GM19372 (cell line): ENCODE measurements at regions not wholly inside any gene's neighbourhood (a gene's known extent, or its start where the extent isn't known, plus 50 kb on each side); places are given as distances from the start of the nearest gene placed in this dataset.
A peak's percentile ranks its signal among the peaks of the same experiment; 100 is the strongest.

ENCODE experiments used
- ATAC-seq: cut with Tn5 transposase; IDR thresholded peaks from one replicate; pipeline ENCODE4 v1.9.1; 2021; ENCODE audit warnings: mild to moderate bottlenecking, low read depth, moderate library complexity; ENCODE audit not compliant: unreplicated experiment

DNA sequence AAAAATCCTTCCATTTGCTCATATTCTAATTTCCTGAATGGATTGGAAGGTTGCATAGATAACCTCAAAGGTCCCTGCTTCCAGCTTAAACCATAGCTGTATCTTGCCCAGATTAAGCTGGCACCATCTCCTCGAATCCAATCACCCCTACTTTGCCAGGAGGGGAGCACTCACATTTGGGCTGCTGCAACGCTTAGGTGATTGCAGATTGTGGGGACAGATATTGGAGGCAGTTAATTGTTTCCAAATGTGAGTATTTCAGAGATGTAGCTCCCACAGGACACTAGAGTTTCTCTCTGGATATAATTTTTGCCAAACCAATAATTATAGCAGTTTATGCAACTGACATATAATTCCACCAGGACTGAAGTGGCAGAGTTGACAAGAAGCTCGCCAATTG, 53.5 kb upstream of the ACSL1 start:
- ATAC-seq, result no peak

DNA sequence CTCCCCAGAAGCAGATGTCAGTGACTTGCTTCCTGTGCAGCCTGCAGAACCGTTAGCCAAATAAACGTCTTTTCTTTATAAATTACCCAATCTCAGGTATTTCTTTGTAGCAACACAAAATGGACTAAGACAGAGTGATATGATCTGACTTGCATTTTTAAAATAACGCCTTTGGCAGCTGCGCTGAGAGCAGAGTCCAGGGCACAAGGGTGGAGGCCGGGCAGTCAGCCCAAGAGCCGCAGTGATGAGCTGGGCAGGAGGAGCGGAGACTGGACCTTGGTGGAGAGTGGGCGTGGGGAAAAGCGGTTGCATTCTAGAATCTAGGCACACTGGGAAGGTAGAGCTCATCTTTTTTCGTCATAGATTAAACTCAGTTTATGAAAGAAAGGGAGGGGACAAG, 56.5 kb upstream of the ACSL1 start:
- no peak for ATAC-seq

DNA sequence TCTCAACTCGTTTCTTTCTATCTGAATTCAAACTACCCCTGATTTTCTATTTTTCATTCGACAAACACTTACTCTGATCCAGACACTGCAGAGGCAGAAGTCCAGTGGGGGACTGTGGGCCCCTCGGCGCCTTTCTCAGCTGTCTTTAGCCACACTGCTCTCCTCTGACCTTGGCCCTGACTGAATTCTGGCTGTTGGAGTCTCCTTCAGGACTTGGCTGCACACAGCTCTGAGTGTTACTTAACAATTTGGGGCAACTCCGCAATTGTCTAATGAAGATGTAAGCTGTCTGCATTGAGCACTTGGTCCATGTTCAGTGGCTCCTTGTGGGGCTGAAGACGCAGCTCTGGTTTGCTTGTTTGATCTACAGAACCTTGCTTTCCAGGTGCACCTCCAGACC, 57.3 kb upstream of the ACSL1 start:
- ATAC-seq, result no peak

DNA sequence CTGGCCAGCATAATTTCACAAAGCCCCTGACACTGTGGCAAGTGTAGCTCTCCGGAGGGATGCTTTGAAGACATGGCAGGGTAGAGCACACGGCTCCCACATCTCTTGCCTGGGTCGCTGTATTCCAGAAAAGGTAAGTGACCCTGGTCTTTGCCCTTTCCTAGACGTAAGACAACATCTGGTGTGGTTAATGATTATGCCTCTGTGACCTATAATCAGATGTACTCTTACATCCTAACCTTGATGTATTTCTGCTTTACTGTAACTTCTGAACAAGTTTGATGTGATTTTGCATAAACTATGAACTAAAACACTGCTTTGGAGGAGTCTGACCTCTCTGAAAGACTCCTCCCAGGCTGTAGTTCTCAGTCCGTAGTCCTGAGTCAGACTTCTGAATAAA, 59.1 kb upstream of the ACSL1 start:
- no peak for ATAC-seq

DNA sequence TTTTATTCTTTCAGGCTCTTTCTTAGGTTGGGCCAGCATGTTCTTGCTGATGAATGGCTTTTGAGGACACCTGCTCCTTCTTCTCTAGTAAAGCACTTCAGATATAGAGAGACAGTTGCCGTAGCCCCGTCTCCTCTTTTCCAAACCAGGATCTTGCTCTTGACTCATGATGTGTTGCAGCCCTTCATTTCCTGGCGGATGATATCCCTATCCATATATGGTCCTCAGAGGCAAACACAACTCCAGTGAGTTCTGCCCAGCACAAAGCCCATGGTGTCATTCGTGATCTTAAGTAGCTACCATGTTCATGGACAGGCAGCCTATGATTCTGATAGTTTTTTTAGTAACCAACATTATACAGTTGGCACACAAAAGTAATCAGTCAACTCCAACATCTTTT, 59.8 kb upstream of the ACSL1 start:
- ATAC-seq, result no peak

DNA sequence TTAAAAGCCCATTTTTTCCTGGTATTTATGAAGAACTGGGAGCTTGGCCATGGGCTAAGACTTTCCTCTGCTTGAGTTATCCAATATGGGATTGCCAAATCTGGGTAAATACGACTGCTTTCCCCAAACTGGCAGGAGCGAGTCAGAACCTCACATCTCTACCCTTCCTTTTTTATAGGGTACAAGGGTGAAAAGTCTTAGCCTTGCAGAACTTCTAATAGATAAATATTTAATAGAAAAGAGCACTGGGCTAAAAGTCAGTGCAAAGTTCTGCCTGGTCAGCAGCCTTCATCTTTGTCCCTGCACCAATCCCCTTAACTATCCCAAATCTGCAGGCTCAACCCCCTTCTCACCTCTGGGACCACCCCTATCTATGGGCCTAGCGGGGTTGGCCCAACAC, 61.6 kb upstream of the ACSL1 start:
- ATAC-seq, result no peak

DNA sequence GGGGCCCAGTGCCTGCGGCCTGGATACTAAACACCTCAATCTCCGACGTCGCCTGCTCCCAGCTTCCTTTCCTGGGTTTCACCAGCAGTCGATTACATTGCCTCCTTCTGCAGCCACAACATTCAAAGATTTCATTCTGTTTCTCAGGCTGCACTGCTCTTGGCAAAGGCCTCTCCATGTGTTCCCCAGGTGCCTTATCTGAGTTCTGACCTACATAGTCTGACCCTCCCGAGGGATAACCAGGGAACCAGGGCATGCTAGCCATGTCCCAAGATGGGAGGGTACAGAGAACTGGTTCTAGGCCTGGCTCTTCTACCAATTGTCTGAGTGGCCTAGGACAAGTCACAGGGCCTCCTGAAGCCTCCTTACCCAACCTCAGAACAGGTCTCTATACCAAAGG, 62.2 kb upstream of the ACSL1 start:
- ATAC-seq, result no peak

DNA sequence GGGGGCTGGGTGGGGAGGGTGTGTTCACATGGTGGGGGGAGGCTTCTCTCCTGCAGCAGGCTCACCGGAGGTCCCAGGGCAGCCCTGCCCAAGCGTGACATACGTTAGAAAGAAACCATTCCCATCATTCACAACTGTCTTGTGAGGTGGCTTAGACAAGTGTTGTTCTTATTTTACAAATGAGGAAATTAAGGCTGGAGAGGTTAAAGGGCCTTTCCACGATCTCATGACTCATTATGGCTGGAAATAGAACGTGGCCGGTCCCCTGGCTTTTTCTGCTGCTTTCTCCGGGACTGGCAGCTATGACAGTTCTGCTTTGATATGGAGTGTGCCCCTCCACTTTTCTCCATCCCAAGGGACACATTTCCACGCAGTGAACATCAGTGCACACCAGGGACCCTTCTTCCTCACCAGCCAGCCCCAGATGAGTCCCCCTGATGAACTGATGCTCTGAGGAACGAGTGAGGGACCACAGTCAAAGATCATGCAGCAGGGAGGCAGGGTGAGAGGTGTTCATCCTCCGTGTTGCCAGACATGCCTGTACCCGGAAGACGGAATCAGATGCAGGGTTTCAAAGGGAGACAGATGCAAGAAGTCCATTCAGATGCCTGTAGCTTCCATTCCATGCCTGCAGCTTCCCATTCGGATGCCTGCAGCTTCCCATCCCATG, 64.0 kb upstream of the ACSL1 start:
- no peak for ATAC-seq

DNA sequence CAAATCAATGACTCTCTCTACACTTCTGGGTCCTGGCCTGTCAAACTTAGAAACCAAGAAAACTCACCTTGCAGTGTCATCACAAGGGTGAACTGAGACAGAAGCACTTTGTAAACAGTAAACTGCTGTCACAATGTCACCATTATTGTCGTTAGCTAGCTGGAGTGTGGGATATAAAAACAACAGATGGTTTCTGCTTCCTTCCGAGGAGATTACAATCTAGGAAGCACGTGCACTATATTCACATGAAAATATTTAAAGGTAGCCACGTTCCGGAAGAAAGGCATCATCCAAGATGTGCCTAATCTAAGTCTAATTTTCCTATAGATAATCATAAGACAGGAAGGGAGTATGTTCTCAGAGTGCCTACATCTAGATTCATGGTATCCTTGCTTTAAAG, 64.7 kb upstream of the ACSL1 start:
- no peak for ATAC-seq

DNA sequence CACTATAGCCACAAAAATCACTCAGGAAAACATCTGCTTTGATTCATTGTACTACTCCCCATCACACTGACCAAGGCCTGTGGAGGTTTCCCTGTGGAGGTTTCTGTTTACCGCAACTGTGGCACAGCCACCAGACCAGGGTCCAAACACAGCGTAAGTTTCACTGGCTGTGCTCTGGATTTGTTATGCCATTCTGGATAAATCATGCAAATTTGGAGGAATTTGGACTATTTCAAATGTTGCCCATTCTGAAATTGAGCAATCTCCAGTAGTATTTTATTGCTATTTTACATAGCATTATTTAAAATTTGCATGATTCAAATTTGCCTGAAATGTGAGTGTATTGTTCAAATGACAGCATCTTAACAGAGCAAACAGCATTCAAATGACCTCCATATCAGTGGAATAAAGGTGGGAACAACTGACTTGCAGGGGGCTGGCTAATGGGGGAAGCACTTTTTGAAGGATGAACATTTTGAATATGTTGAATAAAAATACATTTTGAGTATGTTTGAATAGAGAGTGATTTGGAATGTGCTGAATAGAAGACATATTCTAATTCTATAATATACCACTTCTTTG, 66.1 kb upstream of the ACSL1 start:
- ATAC-seq, result no peak

DNA sequence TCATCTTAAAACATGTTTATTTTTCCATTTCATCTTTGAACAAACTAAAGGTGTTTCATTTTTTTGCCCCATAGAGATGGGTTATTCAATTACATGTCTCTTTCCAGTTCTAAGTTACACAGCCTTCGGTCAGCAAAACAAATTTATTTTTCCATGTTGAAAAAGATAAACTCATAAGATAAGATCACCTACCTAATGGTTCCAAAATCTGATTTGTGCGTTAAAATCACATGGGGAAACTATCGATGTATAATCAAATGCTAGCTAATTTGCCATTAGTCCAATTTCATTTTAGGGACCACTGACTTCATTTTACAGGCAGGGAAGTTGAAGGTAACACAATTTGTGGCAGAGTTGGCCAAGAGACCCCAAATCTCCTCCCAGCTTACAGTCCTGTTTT, 67.2 kb upstream of the ACSL1 start:
- ATAC-seq, result no peak

DNA sequence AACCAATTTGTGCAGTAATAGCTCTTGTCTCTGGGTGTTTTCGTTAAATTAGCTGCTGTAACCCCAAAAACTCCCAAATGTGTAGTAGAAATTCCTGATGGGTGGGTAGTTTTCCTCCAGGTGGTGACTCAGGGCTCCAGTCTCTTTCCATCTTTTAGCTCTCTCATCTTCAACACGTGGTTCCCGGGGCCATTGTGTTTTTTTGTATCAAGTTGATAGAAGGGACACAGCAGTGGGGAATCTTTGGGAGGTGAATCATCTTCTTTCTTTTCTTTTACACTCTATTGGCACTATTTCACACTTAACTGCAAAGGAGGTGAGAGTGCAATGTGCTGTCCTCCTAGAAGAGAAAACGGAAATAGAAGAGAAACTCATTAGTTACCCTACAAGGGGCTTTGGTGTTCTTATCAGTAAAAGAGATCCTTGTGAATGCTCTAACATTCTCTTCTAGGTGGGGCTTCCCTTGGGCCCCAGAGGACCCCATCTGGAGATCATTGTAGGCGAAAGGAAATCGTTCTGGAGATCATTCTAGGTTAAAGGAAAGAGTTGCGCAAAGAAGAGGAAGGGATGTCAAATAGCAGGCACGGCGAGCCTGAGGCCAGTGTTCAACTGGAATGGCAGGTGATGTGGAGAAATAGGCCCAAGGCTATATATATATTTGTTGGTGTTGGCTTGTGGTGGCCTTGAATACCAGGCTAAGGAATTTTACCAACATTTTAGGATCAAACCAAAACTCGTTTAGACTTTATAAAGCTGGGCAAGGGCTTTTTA, 68.2 kb upstream of the ACSL1 start:
- no peak for ATAC-seq

DNA sequence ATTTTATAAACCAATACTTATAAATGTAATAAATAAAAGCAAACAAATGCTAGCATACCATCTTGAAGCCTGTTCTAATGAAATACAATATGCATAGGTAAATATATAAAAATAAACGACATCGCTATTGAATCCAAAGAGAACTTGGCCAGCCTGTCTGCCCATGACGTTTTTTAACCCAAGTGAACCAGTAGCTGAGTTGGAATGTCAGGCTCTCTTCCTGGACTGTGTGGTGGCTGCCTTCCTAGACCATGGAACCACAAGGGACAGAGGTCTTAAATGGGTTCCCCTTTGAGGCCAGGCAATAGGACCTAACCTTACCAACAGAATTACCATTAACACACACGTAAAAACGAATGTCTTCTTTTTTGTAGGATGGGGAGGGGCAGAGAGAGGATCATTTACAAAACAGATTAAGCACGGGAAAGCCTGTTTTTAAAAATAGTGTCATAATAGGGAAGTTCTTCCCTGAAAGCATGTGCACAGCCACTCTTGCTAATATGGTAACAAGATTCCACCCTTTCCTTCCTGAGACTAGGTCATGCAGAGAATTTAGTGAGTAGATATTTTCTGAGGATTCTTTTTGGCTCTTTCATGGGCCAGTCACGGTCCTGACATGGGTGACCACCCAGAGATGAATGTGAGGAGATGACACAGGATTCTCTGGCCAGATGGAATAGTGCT, 69.4 kb upstream of the ACSL1 start:
- no peak for ATAC-seq

DNA sequence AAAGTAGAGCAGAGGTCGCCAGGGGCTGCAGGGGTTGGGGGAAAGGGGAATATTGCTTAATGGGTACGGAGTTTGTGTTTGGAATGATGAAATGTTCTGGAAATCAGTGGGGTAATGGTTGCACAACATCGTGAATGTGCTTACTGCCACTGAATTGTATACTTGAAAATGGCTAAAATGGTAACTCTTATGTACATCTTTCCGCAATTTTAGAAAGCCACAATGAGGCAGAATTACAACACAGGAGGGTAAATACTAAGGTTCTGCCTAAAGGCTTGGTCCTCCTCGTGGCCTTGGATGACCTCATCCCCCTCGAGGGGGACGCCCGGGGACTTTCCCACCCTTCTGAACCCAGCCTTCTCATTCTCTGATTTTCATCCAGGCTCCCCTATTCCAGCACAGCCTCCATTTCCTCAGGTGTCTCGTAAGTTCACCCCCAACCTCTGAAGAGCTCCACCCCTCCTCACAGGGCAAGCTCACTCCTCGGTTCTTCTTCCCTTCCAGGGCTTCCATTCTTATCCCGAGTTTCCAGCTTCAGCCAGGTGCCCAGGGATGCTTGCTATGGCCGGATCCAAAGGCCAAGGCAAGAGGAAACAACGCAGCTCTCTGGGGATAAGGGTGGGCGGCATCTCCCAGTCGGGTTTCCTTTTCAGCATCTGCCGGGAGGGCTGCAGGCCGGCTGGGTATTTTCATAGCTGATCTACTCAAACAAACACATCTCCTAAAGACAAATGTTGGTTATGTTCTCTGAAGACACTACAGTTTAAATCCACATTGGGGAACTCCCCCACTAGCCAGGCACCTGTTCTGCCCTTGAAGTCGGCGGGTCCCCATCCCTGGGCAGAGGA, 71.3 kb upstream of the ACSL1 start:
- peak; percentile 68 for ATAC-seq

DNA sequence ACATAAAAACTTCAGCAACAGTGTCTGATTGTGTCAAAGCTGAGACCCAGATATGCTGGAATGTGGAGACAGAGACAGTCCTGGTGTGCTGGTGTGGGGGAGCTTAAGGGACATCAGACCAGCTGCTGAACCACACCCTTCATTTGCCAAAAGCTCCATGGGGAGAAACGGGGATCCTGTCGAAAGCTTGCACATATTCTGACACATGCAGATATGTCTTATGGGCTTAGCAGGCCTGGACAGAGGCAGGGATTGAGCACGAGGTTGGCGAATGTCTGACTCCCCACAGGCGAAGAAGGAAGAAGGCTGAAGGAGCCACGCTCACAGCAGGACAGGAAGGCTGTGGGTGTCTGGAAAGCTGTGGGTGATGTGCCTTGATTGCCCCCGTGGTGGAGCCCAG, 72.1 kb upstream of the ACSL1 start:
- no peak for ATAC-seq

DNA sequence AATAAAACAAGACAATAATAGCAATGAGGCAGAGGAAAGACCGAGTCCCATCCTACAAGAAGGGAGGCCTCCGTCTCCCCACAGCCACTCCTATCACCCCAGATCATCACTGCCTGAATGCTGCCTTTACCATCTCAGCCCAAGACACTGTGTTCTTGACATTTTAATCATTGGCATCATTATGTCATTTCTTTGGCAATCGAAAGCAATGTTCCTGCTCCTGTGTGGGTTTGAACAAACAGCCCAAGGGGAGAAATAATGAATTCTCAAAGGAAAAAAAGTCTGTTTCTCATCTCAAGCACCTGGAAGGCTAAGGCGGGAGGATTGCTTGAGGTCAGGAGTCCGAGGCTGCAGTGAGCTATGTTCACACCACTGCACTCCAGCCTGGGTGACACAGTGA, 73.0 kb upstream of the ACSL1 start:
- ATAC-seq, result no peak

DNA sequence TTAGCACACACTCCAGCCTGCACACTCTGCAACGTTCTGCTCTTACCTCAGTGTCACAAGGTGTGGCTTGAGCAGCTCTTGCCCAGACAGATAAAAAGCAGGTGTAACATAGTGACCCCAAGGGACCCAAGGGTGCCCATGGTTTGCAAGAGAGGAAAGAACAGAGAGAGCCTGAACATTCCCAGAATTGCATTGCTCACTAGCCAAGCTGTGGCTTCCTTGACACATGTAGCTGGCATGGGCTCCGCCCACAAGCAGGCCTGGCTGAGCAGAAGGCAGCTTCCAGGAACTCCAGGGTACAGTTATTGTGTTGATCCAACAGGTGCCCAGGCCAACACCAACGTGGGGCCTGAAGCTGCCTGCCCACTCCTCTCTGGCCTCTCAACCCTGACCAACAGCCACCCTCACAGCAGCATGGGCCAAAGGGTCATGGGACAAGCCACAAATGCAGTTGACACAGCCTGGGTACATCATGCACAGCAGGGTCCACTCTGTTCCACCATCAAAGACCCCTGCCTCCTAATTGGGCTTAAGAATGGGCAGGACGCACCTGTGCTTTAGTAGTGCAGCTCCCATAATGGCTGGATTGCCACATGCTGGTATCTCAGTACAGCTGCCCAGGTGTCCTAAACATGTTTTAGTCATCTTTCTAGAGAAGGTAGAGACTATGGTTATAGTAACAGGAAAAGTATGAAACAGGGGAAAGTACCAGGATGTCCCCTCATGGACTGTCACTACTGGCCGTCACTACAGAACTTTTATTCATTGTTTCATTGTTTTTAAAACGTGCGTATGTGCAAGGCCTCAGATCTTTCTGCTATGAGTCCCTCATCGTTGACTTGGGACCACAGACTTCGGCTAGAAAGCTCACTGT, 73.7 kb upstream of the ACSL1 start:
- no peak for ATAC-seq

DNA sequence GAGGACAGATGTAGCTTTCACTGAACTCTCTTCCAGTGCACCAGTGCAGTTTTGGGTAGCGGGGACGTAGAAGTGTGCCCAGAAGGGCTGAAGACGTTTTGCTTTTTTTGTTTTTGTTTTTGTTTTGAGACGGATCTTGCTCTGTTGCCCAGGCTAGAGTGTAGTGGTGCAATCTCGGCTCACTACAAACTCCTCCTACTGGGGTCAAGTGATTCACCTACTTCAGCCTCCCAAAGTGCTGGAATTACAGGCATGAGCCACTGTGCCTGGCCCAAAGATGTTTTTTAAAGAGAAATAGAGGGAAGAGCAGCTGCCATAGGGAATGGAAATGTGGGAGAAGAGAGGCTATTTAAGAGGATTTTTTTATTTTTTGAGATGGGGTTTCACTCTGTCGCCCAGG, 74.4 kb upstream of the ACSL1 start:
- ATAC-seq, result no peak

DNA sequence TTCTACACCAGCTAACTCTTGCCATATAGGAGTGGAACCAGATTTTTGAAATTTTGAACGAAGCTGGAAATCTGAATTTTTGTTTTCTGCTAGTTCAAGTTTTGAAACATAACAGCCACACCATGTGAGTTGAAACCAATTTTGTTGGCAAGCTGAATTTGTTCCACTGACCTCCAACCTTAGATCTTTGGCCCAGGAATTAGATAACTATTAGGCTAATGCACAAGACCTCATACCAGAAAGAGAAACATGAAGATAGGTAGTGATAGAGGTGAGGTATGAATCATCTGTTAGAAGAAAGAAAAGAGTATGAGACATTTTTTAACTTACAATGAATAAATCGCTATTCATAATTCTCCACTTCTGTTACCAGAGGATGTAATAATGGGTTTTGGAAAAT, 76.8 kb upstream of the ACSL1 start:
- ATAC-seq, result no peak
